ENCODE measurements at regions not wholly inside any gene's neighbourhood (a gene's known extent, or its start where the extent isn't known, plus 50 kb on each side); places are given as distances from the start of the nearest gene placed in this dataset.
"Not testable (repeated sequence)": the region's sequence is repeated elsewhere in the genome, so short reads cannot be mapped to it uniquely, and the experiment has no call there.

GRCh38 chr17:71828182-71828596 is 292.6 kb upstream of the SOX9 start:
- in situ Hi-C loops (cut with MboI; ENCODE audit: low pct_unique_long_range_greater_than_20kb, low sequenced_read_pairs) = no loop called here
- DNase-seq = no peak

- DNase-seq = no peak
- in situ Hi-C loops (cut with MboI; ENCODE audit: low pct_unique_long_range_greater_than_20kb, low sequenced_read_pairs) = no loop called here
These were observed 290.0 kb upstream of the SOX9 start for GRCh38 chr17:71830866-71831265.

GRCh38 chr17:71842986-71843385 is 277.8 kb upstream of the SOX9 start:
- in situ Hi-C loops (cut with MboI; ENCODE audit: low pct_unique_long_range_greater_than_20kb, low sequenced_read_pairs) = no loop called here
- DNase-seq = no peak

- DNase-seq = no peak
- in situ Hi-C loops (cut with MboI; ENCODE audit: low pct_unique_long_range_greater_than_20kb, low sequenced_read_pairs) = no loop called here
These were observed 275.5 kb upstream of the SOX9 start for GRCh38 chr17:71845337-71845736.

GRCh38 chr17:71846561-71847110 is 274.2 kb upstream of the SOX9 start:
- in situ Hi-C loops (cut with MboI; ENCODE audit: low pct_unique_long_range_greater_than_20kb, low sequenced_read_pairs) = no loop called here

GRCh38 chr17:71849783-71850768 is 270.7 kb upstream of the SOX9 start:
- no peak for DNase-seq
- in situ Hi-C loops (cut with MboI; ENCODE audit: low pct_unique_long_range_greater_than_20kb, low sequenced_read_pairs) = no loop called here

More at GRCh38 chr17:71846561-71847110, 274.2 kb upstream of the SOX9 start:
- no peak for DNase-seq

GRCh38 chr17:71850812-71851211 is 270.0 kb upstream of the SOX9 start:
- in situ Hi-C loops (cut with MboI; ENCODE audit: low pct_unique_long_range_greater_than_20kb, low sequenced_read_pairs) = no loop called here

GRCh38 chr17:71855010-71855409 is 265.8 kb upstream of the SOX9 start:
- no peak for DNase-seq
- in situ Hi-C loops (cut with MboI; ENCODE audit: low pct_unique_long_range_greater_than_20kb, low sequenced_read_pairs) = no loop called here

More at GRCh38 chr17:71850812-71851211, 270.0 kb upstream of the SOX9 start:
- no peak for DNase-seq

DNA sequence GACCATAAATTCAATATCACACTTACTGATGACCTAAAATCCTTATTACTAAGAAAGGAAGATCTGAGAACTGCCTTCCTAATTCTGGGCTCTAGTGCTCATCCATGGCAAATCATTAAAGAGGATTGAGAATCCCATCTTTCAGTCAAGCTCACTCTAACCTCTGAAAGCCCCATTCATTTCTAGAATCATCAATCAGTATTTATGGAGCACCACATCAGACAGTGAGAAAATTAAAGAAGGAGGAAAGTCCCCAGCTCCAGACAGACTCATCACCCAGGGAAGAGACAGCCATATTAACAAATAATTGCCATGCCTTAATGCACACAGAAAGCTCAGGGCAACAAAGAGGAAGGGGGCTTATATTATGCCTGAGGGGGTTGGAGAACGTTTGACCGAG is 256.1 kb upstream of the SOX9 start:
- no peak for DNase-seq
- in situ Hi-C loops (cut with MboI; ENCODE audit: low pct_unique_long_range_greater_than_20kb, low sequenced_read_pairs) = no loop called here

DNA sequence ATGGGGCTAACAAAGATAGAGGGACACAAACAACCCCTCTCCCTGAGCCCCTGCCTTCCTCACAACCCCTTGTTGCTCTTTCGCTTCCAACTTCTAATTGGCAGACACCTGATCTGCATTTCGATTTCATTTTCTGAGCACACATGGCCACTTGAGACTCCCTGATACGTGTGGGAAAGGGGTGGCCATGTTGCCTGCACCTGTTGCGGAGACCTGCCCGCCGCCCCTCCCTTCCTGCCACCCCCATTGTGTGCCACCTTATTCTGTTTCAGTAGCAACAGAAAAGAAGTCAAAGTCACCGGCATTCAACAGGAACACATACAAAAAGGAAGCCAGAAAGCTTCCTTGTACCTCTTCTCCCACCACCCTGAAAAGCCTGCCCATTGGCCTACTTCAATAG is 254.7 kb upstream of the SOX9 start:
- DNase-seq = no peak
- in situ Hi-C loops (cut with MboI; ENCODE audit: low pct_unique_long_range_greater_than_20kb, low sequenced_read_pairs) = no loop called here

GRCh38 chr17:71869293-71869692 is 251.5 kb upstream of the SOX9 start:
- in situ Hi-C loops (cut with MboI; ENCODE audit: low pct_unique_long_range_greater_than_20kb, low sequenced_read_pairs) = no loop called here
- DNase-seq = no peak

- in situ Hi-C loops (cut with MboI; ENCODE audit: low pct_unique_long_range_greater_than_20kb, low sequenced_read_pairs) = no loop called here
- DNase-seq = no peak
These were observed 250.8 kb upstream of the SOX9 start for GRCh38 chr17:71869841-71870545.

GRCh38 chr17:71870546-71870862 is 250.3 kb upstream of the SOX9 start:
- DNase-seq = no peak
- in situ Hi-C loops (cut with MboI; ENCODE audit: low pct_unique_long_range_greater_than_20kb, low sequenced_read_pairs) = no loop called here

GRCh38 chr17:71872843-71873485 is 247.9 kb upstream of the SOX9 start:
- in situ Hi-C loops (cut with MboI; ENCODE audit: low pct_unique_long_range_greater_than_20kb, low sequenced_read_pairs) = no loop called here
- DNase-seq = no peak

GRCh38 chr17:71874773-71875172 is 246.0 kb upstream of the SOX9 start:
- in situ Hi-C loops (cut with MboI; ENCODE audit: low pct_unique_long_range_greater_than_20kb, low sequenced_read_pairs); DNase-seq: not testable (repeated sequence)

GRCh38 chr17:71878271-71878670 is 242.5 kb upstream of the SOX9 start:
- DNase-seq = no peak
- in situ Hi-C loops (cut with MboI; ENCODE audit: low pct_unique_long_range_greater_than_20kb, low sequenced_read_pairs) = no loop called here

- in situ Hi-C loops (cut with MboI; ENCODE audit: low pct_unique_long_range_greater_than_20kb, low sequenced_read_pairs) = no loop called here
- no peak for DNase-seq
These were observed 241.8 kb upstream of the SOX9 start for GRCh38 chr17:71878998-71879397.

DNA sequence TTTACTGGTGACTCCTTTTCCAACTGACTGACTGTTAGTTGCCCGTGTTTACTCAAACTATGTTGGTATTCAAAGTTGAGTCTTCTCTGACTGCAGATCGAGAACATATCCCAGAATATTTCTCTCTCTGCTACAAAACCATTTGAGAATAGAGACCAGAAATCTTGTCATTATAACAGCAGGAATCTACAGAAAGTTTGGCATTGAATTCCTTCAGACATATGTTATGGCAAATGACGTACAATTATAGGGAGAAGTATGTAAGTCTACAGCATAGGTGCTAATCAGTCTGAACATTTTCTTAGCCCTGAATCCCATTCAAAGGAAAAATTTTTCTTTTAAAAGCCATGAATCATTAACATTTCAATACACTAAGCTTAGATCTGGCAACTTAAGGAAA is 239.8 kb upstream of the SOX9 start:
- in situ Hi-C loops (cut with MboI; ENCODE audit: low pct_unique_long_range_greater_than_20kb, low sequenced_read_pairs) = no loop called here
- no peak for DNase-seq

GRCh38 chr17:71881581-71881980 is 239.2 kb upstream of the SOX9 start:
- in situ Hi-C loops (cut with MboI; ENCODE audit: low pct_unique_long_range_greater_than_20kb, low sequenced_read_pairs) = no loop called here
- no peak for DNase-seq

DNA sequence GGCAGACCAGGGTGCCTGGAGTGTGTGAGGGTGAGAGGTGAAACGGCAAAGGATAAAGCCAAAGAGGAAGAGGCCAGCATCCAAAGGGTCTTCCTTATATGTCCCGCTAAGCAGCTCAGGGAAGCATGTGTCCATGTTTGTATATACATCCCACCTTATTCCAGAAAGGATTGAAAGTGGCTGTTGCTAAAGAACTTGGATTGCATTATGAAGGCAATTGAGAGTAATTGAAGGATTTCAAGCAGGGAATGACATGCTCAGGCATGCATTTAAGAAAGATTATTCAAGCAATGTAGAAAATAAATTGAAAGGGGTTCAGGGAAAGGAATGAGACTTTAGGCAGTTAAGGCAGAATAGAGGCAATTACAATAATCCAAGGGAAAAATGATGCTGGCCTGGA is 237.6 kb upstream of the SOX9 start:
- in situ Hi-C loops (cut with MboI; ENCODE audit: low pct_unique_long_range_greater_than_20kb, low sequenced_read_pairs) = no loop called here
- DNase-seq = no peak
